ENCODE measurements at regions not wholly inside any gene's neighbourhood (a gene's known extent, or its start where the extent isn't known, plus 50 kb on each side); places are given as distances from the start of the nearest gene placed in this dataset.

- CTCF ChIA-PET = interaction anchor here (0.6 to 2.1 kb wide), 6 partner anchors 14 to 195 kb away, joined by 3 to 5 read pairs (median 4); no protein-coding TSS in a partner anchor
- Histone ChIP-seq H3K4me3 (replicated peaks in 1 of 3; ENCODE audit: insufficient read depth in 1 of 3, low read depth in 1 of 3, low read length in 3 of 3) (no peak overlapping the region), H2AFZ (ENCODE audit: low read depth, low read length) (no peak overlapping the region), H3K36me3 (ENCODE audit: control insufficient read depth in 2 of 2, extremely low read depth in 1 of 2, insufficient read depth in 2 of 2, low read length in 2 of 2) (peaks cover 0 to 3% of the 10 kb centered on the region in 2 experiments), H3K27me3 (ENCODE audit: control insufficient read depth in 2 of 2, insufficient read depth in 2 of 2, low read length in 2 of 2) (no peaks in the 10 kb centered on the region), H3K9me3 (replicated peaks; ENCODE audit: control insufficient read depth, insufficient read depth, low read length) (no peaks in the 10 kb centered on the region), H3K27ac (ENCODE audit: insufficient read depth, low read depth, low read length) (no peak overlapping the region), H3K4me1 (ENCODE audit: control insufficient read depth, extremely low read depth, insufficient read depth, low read length) (peaks cover 24% of the 10 kb centered on the region), H3K79me2 (ENCODE audit: control insufficient read depth, insufficient read depth, low read length) (no peaks in the 10 kb centered on the region), H3K9ac (replicated peaks; ENCODE audit: extremely low read depth, insufficient read depth, low read length) (no peak overlapping the region), H4K20me1 (replicated peaks; ENCODE audit: control insufficient read depth, extremely low read depth, insufficient read depth, low read length) (no peaks in the 10 kb centered on the region), H3K4me2 (ENCODE audit: insufficient read depth, low read length) (no peak overlapping the region), H3K9me1 (replicated peaks; ENCODE audit: control insufficient read depth, extremely low read depth, insufficient read depth, low read length) (no peaks in the 10 kb centered on the region)
- BruUV-seq (replicated peaks) = no TSS peak
- DNase-seq (ENCODE audit: low read depth, low spot score) = no peak
- POLR2A ChIA-PET = interaction anchor here (0.6 kb wide), 1 partner anchor 469 kb away, joined by 3 read pairs; no protein-coding TSS in a partner anchor
- dilution Hi-C loops (cut with MboI; ENCODE audit: extremely low pct_ligation_motif_present, low sequenced_read_pairs) (no loop called here), intact Hi-C loops (cut with micrococcal nuclease) (loop anchor here (10.0 kb wide), 2 partner anchors 299 to 619 kb away; partner anchors contain the start of genes GEN1 and SMC6)
- no peak for TF ChIP-seq GATA2 (IDR thresholded peaks at IDR 0.05; ENCODE audit: insufficient read depth, insufficient read length, low read depth, low read length)
- TF ChIP-seq, protein P1, sequence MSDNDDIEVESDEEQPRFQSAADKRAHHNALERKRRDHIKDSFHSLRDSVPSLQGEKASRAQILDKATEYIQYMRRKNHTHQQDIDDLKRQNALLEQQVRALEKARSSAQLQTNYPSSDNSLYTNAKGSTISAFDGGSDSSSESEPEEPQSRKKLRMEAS (IDR thresholded peaks at IDR 0.05; ENCODE audit: insufficient read depth, insufficient read length) = no peak
- no peak for TF ChIP-seq FOS (IDR thresholded peaks at IDR 0.05; ENCODE audit: borderline replicate concordance, insufficient read depth, low read length)
- no peak for TF ChIP-seq POLR2A (IDR thresholded peaks at IDR 0.05; ENCODE audit: low read depth, low read length)
- no peak for TF ChIP-seq JUN (IDR thresholded peaks at IDR 0.05; ENCODE audit: borderline replicate concordance, insufficient read depth, insufficient read length, low read depth)
- TF ChIP-seq POLR2AphosphoS5 (IDR thresholded peaks at IDR 0.05; ENCODE audit: insufficient read depth, low read depth, low read length) = no peak
- no peak for TF ChIP-seq MYC (IDR thresholded peaks at IDR 0.05; ENCODE audit: low read depth, low read length)
- TF ChIP-seq EZH2 (IDR thresholded peaks at IDR 0.05; ENCODE audit: borderline replicate concordance, low read depth, low read length, severe bottlenecking) = no peak
- TF ChIP-seq CTCF (IDR thresholded peaks at IDR 0.05; ENCODE audit: extremely low read depth in 1 of 2, insufficient read depth in 1 of 2, low read depth in 1 of 2, low read length in 2 of 2) = no peak
- FAIRE-seq = peak; percentile 62
These were observed 186.8 kb downstream of the RDH14 start for GRCh38 chr2:18373664-18374063.

Measured in endothelial cell of umbilical vein (primary cell).